Vagina (tissue), 2 donors: ENCODE measurements at regions not wholly inside any gene's neighbourhood (a gene's known extent, or its start where the extent isn't known, plus 50 kb on each side); places are given as distances from the start of the nearest gene placed in this dataset.

Experiments used
- DNase-seq, 2 donors: peaks; one replicate each; pipeline ENCODE4 v3.0.0-alpha.2; 2017; ENCODE audit errors: extremely low spot score in 2 of 2
- H3K27ac ChIP-seq: fragments of 200-600 bp; sonication (generic); one replicate; pipeline ENCODE4 v1.5.1; 2019
- H3K27me3 ChIP-seq: fragments of 200-600 bp; sonication (generic); one replicate; pipeline ENCODE4 v1.5.1; 2019
- H3K36me3 ChIP-seq, 2 donors: fragments of 200-600 bp; sonication (generic); one replicate each; pipeline ENCODE4 v1.5.1; 2017 to 2019
- H3K4me1 ChIP-seq: fragments of 200-600 bp; sonication (generic); one replicate; pipeline ENCODE4 v1.5.1; 2019
- H3K4me3 ChIP-seq, 2 donors: fragments of 200-600 bp; sonication (generic); 1 replicate in 1 of 2; 2 replicates in 1 of 2; pipeline ENCODE4 v1.5.1; 2016 to 2019
- H3K9me3 ChIP-seq: fragments of 200-600 bp; sonication (generic); one replicate; pipeline ENCODE4 v1.5.1; 2019
- POLR2A ChIP-seq, 2 donors: fragments of 450-650 bp; IDR thresholded peaks; one replicate each; pipeline ENCODE4 v1.6.1; 2017; ENCODE audit warnings: antibody characterized with exemption in 2 of 2, mild to moderate bottlenecking in 2 of 2, moderate library complexity in 2 of 2
- POLR2AphosphoS5 ChIP-seq, 2 donors: sonication (generic); formaldehyde crosslinking; IDR thresholded peaks; one replicate each; pipeline ENCODE4 v1.9.0; 2017; ENCODE audit warnings: antibody characterized with exemption in 2 of 2, mild to moderate bottlenecking in 2 of 2, low read depth in 1 of 2; ENCODE audit not compliant: insufficient read depth in 1 of 2
- intact Hi-C: fragments of 100-400 bp; cut with DNase I; formaldehyde crosslinking; loops from one replicate; pipeline ENCODE4 v1.15.1; 2023
- TF ChIP-seq, protein P1 (sequence below), 3 experiments: fragments of 450-650 bp in 2 of 3; fragments of 200-600 bp in 1 of 3; sonication (generic) in 1 of 3; IDR thresholded peaks; one replicate each; pipeline ENCODE4 v1.5.1; 2017 to 2019; ENCODE audit warnings: antibody characterized with exemption in 3 of 3, mild to moderate bottlenecking in 2 of 3, moderate library complexity in 2 of 3

DNA sequence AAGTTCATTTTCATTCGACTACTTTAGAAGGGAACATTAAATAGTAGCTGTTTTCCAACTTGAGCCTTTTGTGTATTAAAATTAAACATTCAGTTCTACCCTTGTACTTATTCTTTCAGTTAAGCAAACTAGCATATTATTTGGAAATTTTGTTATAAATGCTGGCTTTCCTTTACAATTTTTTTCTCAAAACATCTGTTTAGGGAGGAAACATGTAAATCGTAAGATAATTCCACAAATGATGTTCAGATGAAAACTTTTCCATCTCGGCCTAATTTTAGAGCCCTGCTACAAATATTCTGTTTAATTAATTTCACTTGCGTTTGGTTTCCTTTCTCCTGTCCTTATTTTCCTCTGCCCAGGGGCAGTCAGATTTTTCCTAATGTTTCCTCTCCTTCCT lies 476.2 kb upstream of the RGMA start:
- TF ChIP-seq, protein P1, sequence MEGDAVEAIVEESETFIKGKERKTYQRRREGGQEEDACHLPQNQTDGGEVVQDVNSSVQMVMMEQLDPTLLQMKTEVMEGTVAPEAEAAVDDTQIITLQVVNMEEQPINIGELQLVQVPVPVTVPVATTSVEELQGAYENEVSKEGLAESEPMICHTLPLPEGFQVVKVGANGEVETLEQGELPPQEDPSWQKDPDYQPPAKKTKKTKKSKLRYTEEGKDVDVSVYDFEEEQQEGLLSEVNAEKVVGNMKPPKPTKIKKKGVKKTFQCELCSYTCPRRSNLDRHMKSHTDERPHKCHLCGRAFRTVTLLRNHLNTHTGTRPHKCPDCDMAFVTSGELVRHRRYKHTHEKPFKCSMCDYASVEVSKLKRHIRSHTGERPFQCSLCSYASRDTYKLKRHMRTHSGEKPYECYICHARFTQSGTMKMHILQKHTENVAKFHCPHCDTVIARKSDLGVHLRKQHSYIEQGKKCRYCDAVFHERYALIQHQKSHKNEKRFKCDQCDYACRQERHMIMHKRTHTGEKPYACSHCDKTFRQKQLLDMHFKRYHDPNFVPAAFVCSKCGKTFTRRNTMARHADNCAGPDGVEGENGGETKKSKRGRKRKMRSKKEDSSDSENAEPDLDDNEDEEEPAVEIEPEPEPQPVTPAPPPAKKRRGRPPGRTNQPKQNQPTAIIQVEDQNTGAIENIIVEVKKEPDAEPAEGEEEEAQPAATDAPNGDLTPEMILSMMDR (IDR thresholded peaks at IDR 0.05), result no peak
- TF ChIP-seq POLR2AphosphoS5 (IDR thresholded peaks at IDR 0.05; ENCODE audit: insufficient read depth in 1 of 2, low read depth in 1 of 2), result no peak
- TF ChIP-seq POLR2A (IDR thresholded peaks at IDR 0.05), result no peak
- intact Hi-C loops, result no loop called here
- no peak for DNase-seq
- Histone ChIP-seq H3K9me3 (no peaks in the 10 kb centered on the region), H3K4me1 (peaks cover 10% of the 10 kb centered on the region), H3K36me3 (no peaks in the 10 kb centered on the region), H3K27me3 (no peaks in the 10 kb centered on the region), H3K27ac (no peak overlapping the region), H3K4me3 (no peak overlapping the region)

DNA sequence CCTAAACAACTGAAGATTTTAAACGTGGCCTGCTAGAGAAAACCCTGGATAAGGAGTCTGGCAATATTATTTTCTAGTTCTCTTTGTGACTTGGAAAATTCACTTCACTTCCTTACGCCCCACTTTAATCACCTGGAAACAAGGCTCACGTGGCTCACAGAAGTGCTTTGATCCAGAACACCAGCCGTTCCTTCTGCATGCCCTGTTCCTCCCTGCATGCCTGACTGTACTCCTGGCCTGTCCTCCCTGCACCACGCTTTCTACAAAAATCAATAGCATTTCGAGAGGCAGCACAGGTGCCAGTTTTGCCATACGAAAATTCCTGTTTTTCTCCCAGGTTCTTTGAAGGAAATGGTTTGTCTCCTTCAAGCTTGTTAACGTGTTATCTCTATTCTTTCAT lies 474.2 kb upstream of the RGMA start:
- Histone ChIP-seq H3K4me3 (no peak overlapping the region), H3K27me3 (no peaks in the 10 kb centered on the region), H3K4me1 (peaks cover 10% of the 10 kb centered on the region), H3K27ac (no peak overlapping the region), H3K9me3 (no peaks in the 10 kb centered on the region), H3K36me3 (no peaks in the 10 kb centered on the region)
- TF ChIP-seq, protein P1 (IDR thresholded peaks at IDR 0.05), result no peak
- TF ChIP-seq POLR2A (IDR thresholded peaks at IDR 0.05) (no peak), POLR2AphosphoS5 (IDR thresholded peaks at IDR 0.05; ENCODE audit: insufficient read depth in 1 of 2, low read depth in 1 of 2) (no peak)
- DNase-seq, result no peak
- intact Hi-C loops, result loop anchor here (5.0 kb wide), 1 partner anchor 419 kb away; no protein-coding TSS in a partner anchor

DNA sequence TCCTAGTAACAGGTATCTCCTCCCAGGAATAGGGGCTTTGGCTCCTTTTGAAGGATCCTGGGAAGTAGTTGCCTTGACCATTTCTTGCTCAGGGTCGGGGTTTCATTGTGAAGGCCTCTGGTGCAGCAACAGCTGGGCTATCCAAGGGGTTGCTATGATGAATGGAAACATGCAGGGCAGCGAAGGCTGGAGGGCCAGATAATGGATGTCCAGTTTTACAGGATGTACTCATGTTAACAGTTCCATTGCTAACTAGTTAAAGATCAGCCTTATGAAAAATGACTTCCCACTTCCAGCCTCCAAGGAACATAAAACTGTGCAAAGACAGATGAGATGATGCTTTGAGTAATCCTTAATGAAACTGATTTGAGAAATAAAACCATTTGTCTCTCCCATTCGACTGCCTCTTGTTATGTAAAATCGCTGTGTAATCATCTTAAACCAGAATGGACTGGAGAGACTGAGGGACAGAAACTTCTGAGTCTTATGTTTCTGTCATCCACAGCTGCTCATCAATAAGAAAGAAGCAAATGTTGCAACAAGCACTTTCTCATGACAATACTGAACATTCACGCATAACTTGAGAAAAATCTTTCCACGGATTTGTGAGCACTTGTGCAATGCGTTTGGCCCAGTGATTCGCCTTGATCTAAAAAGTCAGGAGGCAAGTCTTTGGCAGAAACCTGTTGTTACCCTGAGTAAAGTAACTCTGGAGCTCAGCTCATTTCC lies 473.5 kb upstream of the RGMA start:
- Histone ChIP-seq H3K36me3 (no peaks in the 10 kb centered on the region), H3K4me3 (no peak overlapping the region), H3K27me3 (no peaks in the 10 kb centered on the region), H3K27ac (no peak overlapping the region), H3K4me1 (peaks cover 10% of the 10 kb centered on the region), H3K9me3 (no peaks in the 10 kb centered on the region)
- intact Hi-C loops, result loop anchor here (5.0 kb wide), 1 partner anchor 420 kb away; no protein-coding TSS in a partner anchor
- no peak for DNase-seq
- TF ChIP-seq, protein P1 (IDR thresholded peaks at IDR 0.05), result no peak
- TF ChIP-seq POLR2A (IDR thresholded peaks at IDR 0.05), result no peak
- no peak for TF ChIP-seq POLR2AphosphoS5 (IDR thresholded peaks at IDR 0.05; ENCODE audit: insufficient read depth in 1 of 2, low read depth in 1 of 2)

DNA sequence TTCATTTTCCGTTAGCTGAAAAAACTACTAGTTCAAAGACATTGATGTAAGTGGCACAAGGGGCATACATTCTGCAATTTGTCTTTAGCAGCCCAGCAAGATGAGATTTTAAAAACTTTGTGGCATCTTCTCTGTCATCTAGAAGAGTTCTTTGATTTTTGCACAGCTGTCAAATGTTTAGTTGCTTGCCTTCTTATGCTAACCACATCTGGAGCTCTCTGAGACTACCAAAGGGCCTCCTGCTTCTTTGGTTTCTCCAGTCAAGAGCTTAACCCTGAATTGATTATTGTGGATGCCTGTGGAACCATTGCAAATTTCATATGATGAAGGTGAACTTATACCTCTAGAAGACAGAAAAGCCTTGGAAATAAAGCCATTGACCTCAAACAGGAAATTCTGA lies 468.7 kb upstream of the RGMA start:
- H3K4me1 ChIP-seq, result no peaks in the 10 kb centered on the region
- no peak overlapping the region for H3K27ac ChIP-seq
- no peaks in the 10 kb centered on the region for H3K36me3 ChIP-seq
- no peak for DNase-seq
- no peaks in the 10 kb centered on the region for H3K9me3 ChIP-seq
- H3K4me3 ChIP-seq, result no peak overlapping the region
- TF ChIP-seq, protein P1 (IDR thresholded peaks at IDR 0.05), result no peak
- no peak for TF ChIP-seq POLR2AphosphoS5 (IDR thresholded peaks at IDR 0.05; ENCODE audit: insufficient read depth in 1 of 2, low read depth in 1 of 2)
- no peak for TF ChIP-seq POLR2A (IDR thresholded peaks at IDR 0.05)
- no peaks in the 10 kb centered on the region for H3K27me3 ChIP-seq
- intact Hi-C loops, result no loop called here

DNA sequence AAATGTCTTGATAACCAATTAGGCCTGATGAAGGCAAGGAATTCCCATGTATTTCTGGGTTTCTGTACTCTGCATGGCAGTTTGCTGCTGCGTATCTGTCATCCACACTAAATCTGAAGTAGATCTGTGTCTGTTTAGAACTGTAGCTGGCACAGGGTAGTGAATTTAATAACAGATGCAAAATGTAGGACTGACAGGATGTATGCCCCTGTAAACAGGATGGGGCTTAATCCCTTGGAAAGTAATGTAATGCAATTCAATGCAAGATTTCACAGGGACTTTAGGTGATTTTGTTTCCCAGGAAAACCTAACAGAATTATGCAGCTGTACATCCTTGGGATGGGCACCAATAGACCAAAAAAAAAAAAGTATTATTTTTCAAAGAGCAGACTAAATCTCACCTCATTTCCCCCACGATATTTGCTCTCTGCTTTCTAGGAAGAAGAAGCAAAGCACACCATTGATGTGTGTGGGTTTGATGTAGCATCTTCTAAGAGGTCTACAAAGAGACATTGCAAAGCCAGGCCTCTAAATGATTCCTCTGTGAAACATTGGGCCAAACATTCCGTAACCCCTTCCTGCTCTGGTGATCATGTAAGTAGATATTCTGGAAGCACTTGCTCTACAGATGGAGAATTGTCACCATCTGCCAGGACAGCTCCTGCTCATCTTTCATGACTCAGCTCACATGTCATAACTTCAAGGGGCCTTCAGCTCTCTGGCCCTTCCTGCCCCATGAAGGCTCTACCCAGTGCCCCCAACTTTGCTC lies 464.3 kb upstream of the RGMA start:
- no peak for DNase-seq
- TF ChIP-seq POLR2A (IDR thresholded peaks at IDR 0.05), result no peak
- no peak for TF ChIP-seq POLR2AphosphoS5 (IDR thresholded peaks at IDR 0.05; ENCODE audit: insufficient read depth in 1 of 2, low read depth in 1 of 2)
- TF ChIP-seq, protein P1 (IDR thresholded peaks at IDR 0.05), result no peak
- intact Hi-C loops, result no loop called here

More for the DNA sequence above, 464.3 kb upstream of the RGMA start:
- Histone ChIP-seq H3K4me1 (no peaks in the 10 kb centered on the region), H3K4me3 (no peak overlapping the region), H3K9me3 (no peaks in the 10 kb centered on the region), H3K27ac (no peak overlapping the region), H3K27me3 (no peaks in the 10 kb centered on the region), H3K36me3 (no peaks in the 10 kb centered on the region)
